AML-193 (cell line): ENCODE measurements at regions not wholly inside any gene's neighbourhood (a gene's known extent, or its start where the extent isn't known, plus 50 kb on each side); places are given as distances from the start of the nearest gene placed in this dataset.
A peak's percentile ranks its signal among the peaks of the same experiment; 100 is the strongest.
"Not testable (repeated sequence)": the region's sequence is repeated elsewhere in the genome, so short reads cannot be mapped to it uniquely, and the experiment has no call there.

Source experiments
- DNase-seq, 2 experiments: peaks; one replicate each; lab custom pipeline; 2025; lab: John Stamatoyannopoulos, UW

DNA sequence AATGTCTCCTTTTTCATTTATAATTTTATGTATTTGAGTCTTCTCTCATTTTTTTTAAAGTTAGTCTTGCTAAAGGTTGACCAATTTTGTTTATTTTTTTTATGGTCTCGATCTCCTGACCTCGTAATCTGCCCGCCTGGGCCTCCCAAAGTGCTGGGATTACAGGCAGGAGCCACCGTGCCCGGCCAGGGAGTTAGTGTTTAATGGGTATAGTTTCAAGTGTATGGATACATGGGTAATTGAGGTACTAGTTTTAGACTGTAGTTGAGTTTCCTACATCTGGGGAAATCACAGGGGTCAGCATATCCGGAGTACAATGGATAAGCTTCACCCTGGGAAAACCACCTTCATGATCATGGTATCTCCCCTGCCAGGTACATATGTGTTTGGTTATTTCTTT, 267.3 kb upstream of the KCND2 start:
- DNase-seq: no peak

DNA sequence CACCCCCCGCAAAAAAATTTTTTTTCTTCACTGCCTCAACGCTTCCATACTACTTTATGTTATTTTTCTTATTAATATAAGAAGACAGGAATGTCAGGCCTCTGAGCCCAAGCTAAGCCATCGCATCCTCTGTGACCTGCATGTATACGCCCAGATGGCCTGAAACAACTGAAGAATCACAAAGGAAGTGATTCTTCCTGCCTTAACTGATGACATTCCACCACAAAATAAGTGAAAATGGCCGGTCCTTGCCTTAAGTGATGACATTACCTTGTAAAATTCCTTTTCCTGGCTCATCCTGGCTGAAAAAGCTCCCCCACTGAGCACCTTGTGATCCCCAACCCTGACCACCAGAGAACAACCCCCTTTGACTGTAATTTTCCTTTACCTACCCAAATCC, 258.7 kb upstream of the KCND2 start:
- not testable (repeated sequence) for DNase-seq

DNA sequence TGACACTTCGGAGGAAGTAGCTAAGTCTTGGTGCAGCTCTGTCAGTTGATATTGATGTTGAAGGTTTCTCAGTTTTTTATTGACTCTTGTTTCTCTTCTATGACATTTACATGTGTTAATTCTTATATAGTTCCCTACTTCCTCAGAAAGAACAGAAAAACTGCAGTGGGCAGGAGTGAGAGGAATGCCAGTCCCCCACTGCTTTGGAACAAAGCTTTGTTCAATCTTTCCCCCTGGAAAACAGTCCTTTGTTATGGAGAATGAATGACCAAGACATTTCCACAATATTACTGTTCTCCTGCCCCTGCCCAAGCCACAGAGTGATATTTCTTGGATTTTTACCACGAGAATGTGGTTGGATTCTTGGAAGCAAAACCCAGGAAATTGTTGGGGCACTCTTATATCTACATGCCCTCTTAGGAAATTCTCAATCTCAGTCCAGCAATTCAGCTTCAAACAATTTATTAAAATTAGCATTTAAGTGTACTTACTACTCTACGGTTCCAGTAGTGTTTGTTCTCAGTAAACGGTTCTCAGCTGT, 258.0 kb upstream of the KCND2 start:
- no peak for DNase-seq

DNA sequence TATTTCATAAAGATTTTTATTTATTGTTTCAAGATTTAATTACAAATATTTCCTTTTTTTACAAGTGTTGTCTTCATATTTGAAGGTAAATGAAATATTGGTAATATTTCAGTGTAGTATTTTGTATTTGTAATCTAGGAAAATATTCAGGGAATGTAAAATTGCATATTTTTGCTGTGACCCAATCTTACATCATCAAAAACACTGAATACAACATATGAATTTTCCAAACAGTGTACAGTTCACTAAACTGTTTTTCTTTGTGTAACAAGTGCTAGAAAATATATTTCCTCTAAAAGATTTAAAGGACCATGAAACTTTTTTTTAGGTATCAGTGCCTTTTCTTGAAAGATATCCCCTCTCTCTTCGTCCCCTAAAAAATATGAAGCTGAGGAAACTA, 251.9 kb upstream of the KCND2 start:
- DNase-seq: no peak

DNA sequence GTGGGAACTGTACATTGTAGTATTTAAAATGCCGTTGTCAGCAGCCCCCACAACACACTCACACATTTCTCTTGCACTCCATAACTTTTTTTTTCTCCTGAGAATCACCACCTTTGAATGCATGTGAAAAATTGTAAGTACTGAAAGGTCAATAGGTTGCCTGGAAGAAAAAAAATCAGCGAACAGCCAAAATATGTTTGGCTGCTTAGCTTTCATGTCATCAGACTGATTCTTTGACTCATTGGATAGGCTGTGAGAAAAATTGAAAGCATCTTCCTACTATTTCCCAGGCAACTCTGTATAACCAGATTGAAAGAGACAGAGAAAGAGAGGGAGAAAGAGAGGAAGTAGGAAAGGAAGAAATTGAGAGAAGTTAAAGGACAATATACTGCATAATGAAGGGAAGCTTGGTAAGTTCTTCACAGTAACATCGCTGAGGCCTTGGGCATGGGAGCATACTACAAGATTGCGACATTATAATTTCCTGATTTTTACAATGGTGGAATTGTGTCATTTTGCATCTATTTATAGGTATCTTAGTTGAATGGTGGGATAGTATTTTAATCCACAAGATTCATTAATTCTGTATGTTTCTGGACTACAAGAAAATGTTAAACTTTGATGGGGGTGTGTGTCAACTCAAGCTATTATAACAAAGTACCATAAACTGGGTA, 249.3 kb upstream of the KCND2 start:
- no peak for DNase-seq

DNA sequence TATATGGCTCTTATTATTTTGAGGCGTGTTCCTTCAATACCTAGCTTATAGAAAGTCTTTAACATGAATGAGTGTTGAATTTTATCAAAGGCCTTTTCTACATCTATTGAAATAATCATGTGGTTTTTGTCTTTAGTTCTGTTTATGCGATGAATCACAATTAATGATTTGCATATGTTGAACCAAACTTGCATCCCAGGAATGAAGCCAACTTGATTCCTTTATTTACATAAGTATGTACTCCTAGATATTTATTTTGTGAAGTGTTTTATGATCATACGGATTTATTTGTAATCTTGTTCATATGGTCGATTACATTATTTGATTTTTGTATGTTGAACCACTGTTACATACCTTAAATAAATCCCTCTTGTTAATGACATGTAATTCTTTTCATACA, 244.3 kb upstream of the KCND2 start:
- DNase-seq: no peak

DNA sequence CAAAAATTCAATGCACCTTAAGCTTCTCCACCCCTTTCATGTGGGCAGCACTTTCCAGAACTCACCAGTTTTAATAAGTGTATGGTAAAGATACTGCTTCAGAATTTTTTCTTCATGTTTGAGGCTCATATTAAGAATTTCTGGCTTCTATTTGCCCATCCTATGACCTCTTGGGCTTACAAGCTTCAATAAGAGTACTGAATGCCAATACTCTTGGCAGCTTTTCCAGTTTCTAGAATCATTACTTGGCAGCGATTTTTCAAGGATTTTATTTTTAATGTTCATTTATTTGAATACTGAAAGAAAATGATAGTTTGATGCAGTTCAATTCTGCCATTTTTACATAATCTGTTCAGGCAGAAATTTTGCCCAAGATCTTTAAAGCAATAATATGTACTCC, 242.1 kb upstream of the KCND2 start:
- no peak for DNase-seq

DNA sequence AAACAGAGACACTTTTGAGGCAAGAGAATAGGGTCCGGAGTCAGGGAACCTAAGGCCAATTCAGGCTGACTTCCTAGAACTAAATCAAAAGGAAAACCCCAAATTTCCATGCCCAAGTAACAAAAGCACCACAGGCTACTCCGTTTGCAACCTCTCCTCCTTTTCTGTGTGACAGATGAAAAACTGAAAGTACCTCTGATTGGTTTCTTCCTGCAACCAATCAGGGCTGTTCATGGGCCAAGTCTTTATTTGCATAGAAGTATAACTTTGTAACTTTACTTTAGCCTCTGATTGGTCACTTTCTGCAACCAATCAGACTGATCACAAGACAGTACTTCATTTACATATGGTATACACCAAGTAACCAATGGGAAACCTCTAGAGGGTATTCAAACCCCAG, 239.9 kb upstream of the KCND2 start:
- no peak for DNase-seq

DNA sequence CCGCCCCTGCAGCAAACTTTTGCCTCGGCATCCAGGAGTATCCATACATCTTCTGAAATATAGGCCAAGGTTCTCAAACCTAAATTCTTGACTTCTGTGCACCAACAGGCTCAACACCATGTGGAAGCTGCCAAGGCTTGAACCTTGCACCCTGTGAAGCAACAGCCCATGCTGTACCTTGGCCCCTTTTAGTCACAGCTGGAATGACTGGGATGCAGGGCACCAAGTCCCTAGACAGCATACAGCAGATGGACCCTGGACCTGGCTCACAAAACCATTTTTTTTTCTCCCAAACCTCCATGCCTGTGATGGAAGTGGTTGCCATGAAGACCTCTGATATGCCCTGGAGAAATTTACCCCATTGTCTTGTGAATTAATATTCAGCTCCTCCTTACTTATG, 233.8 kb upstream of the KCND2 start:
- DNase-seq: no peak

DNA sequence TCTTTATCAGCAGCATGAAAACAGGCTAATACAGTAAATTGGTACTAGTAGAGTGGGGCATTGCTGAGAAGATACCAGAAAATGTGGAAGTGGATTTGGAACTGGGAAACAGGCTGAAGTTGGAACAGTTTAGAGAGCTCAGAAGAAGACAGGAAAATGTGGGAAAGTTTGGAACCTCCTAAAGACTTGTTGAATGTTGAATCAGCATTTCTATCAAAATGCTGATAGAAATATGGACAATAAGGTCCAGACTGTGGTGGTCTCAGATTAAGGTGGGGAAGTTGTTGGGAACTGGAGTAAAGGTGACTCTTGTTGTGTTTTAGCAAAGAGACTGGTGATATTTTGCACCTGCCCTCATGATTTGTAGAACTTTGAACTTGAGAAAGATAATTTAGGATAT, 231.2 kb upstream of the KCND2 start:
- DNase-seq: no peak

DNA sequence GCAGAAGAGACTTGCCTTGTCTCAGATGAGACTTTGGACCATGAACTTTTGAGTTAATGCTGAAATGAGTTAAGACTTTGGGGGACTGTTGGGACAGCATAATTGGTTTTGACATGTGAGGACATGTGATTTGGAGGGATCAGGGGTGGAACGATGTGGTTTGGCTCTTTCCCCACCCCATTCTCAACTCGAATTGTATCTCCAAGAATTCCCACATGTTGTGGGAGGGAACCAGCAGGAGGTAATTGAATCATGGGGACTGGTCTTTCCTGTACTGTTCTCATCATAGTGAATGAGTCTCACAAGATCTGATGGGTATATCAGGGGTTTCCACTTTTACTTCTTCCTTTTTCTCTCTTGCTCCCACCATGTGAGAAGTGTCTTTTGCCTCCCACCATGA, 229.7 kb upstream of the KCND2 start:
- no peak for DNase-seq

DNA sequence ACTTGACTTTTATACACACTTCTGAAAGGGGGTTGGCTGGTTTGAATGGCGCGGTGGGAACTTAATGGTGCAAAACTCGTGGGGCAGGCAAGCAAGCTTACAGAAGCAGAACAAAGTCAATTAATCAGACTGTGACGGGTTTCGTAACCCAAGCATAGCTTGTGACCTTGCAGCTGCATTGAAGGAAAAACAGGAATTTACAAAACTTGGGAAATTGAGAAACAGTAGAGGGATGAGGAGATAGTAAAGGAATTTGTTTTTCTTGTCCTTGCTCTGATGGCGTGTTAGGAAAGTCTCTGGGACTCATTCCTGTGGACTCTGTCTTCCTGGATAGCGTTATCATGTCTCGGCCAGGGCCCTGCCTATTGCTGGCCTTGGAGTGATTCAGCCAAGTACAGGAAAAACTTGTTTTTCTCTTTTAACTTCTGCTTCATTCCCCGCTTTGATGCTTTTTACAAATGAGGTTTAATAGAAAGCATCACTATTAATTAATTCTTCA, 220.0 kb upstream of the KCND2 start:
- peak in 1 of 2 experiments; percentile 7 for DNase-seq

DNA sequence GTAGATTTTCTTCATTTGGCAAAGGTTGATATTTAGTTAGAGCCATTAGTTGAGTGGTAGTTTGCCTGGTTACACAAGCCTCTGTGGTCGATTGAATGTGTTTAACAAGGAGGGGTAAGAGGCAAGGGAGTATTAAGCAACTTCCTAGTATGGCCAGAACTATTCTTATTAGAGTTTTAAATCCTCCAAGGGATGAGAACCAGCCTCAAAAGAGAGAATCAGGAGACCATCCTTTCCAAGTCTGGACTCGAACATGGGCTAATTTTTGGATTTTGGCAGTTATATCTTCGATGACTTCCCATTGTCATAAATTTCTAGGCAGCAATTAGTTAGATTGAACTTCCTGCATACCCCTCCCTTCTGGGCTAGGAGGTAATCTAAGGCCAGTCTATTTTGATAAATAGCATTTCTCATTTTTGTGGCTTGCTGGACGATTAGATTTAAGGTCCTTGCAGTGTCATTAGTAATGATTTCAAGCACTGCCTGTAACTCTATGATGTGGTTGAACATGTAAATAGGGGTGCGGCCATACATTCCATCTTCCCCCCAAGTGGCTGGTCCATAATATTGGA, 219.5 kb upstream of the KCND2 start:
- DNase-seq: peak; percentile 27 to 50

DNA sequence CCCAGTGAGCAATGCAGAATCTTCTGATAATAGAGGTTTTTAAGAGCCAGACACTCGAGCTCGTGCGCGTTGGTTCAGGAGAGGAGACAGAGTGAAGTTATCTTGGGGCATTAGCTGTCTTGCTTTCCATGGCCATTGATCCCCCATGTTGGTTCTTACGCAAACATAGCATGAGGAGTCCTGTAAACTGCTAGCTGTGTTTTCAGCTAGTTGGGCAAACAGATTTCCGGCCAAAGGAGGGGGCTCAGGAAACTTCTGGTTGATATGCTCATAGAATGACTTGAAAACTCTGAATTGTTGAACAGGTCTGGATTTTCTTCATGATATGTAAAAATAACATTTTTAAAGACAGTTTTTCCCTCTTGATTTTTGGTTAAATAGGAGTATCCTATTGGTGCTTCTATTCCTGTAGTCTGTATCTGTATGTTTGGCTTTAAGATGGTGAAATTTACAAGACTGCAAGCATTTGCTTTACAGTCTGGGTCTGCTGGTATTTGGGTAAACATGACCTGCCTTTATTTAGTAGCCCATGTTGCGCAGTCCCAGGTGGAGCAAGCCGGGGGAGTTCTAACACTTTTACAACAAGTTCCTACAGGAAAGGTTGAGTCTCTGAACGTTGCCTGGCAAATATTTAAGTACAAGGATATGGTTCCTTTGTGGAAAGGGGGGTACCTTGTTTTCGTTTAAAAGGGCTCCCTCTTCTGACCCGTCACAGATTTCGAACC, 218.4 kb upstream of the KCND2 start:
- no peak for DNase-seq

DNA sequence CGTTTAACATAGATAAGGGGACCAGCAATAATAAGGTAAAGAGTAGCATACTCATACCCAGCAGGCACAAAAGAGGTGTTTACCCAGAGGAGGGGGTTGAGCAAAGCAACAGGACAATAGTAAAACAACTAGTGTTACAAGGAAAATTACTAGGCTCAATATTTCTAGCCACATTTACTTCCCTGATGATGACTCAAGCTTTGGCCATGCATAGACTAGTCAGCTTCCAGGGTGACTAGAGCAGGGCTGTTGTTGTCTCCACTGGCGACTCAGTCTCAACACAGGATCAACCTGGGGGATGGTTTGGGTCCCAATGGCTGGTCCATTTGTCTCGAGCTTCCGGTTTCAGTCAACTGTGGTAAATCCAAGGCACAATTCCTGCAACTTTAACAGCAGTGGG, 217.7 kb upstream of the KCND2 start:
- no peak for DNase-seq

DNA sequence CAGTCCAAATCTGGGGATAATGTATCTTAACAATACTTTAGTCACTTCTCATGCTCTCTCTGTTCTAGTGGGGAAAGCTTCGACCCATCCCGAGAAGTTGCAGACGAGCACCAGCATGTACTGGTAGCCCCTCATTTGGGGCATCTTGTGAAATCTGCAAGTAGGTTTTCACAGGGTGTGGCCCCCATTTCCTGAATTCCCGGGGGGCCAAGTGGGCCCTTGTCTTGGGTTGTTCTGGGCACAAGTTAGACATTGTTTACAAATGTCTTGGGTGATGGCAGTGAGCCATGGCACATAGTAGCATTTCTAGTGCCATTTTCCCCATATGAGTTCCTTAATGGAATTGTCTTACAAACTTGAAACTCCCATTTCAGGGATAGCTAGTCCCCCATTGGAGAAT, 216.7 kb upstream of the KCND2 start:
- DNase-seq: no peak

DNA sequence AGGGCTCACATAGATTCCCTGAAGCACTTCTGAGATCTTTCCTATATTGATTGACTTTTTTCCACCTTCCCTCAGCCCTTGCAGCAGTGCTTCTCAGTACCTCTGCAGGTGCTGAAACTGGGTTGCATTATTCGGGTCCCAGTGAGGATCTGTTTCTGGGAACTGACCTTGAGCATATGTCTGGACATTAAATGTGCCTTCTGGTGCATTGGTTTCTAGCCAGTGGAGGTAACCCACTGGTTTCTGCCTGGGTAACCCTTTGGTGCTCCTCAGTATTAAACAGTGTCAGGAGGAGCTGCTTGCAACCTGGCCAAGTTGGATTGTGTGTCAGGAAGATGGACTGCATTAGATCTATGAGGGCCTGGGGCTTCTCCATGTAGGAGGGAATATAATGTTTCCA, 213.3 kb upstream of the KCND2 start:
- no peak for DNase-seq

DNA sequence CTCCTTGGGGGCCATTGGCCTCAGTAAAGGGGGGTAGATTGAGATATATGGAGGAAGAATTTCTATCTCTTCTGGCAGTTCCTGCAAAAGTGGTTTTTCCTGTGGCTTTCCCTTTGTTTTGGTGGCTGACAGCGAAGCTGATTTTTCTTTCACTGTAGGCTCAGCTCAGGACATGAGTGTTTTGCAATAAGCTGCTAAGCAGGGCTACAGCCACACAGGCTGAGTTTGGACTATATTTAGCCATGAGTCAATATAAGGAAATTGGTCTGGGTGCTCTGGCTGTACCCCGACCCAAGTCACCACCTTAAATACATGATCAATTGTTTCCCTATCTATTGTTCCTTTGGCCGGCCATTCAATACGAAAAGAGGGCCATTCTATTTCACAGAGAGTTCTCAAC, 212.7 kb upstream of the KCND2 start:
- no peak for DNase-seq

DNA sequence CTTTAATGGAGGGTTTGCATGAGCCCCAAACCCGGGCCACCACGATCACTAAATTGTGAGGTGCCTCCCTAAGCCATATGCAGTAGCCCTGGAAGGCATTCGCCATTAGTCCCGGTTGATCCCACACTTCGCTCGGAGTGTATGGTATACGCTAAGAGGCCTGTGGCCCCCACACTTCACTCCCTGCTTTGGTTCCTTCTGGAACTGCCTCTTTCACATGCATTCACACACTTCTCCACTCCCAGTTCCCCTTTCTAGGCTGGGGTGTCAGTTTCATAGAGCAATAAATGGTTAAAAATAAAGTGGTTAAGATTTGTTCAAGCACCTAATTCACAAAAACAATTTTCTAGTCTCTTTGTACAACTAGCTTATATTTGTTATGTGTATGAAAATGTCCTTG, 212.1 kb upstream of the KCND2 start:
- no peak for DNase-seq

DNA sequence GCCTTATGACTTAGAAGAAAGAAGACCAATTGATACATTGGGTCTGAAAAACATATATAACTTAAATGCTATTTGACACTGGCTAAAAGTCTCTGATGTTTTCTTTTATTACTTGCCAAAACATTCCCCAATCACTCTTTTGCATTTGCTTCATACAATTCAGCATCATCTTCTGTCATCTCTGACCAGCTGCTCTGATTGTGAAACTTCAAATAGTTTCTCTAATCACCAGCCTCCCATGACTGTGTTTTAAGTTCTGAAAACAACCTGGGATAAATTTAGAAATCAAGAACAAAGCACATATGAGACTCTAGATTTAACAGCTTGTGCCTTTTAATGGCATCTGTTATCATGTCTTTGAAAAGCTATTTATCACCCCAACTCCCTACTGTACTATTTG, 208.4 kb upstream of the KCND2 start:
- no peak for DNase-seq

DNA sequence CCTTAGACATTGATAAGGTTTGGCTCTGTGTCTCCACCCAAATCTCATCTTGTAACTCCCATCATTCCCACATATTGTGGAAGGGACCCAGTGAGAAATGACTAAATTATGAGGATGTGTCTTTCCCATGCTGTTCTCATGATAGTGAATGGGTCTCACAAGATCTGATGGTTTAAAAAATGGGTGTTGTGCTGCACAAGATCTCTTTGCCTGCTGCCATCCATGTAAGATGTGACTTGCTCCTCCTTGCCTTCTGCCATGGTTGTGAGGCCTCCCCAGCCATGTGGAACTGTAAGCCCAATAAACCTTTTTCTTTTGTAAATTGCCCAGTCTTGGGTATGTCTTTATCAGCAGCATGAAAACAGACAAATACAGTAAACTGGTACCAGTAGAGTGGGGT, 206.1 kb upstream of the KCND2 start:
- not testable (repeated sequence) for DNase-seq

DNA sequence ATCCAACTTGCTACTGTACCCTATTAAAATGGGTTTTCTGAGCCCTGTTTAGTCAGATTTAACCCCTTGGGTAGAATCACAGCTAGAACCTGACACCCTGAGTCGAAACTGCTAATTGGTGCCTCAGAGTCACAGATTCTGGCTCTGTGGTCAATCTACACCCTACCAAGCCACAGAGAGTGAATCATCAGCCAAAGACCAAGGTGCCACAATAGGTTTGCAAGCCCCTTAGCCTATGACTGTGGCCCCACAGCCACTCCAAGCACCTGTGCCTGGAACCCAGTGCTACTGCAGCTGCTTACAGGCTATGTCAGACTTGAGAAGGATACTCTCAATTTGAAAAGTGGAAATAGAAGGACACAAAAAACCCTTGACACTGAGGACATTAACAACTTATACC, 202.8 kb upstream of the KCND2 start:
- DNase-seq: no peak

DNA sequence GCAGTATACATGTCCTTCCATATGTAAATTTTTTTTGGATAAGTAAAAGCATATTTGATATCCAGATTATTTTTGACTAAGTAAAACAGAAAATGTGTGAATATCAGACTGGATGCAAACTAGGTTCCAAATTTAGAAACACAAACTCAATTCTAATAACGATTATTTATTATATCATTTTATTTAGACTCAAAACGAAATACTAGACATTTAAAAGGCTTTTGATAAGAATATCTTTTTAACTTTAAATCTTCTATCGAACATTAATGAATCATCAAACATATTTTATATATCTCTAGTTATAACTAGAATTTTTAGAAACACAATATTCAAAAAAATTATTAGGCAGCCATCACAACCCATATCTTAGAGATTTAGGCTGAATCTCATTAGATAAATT, 195.2 kb upstream of the KCND2 start:
- no peak for DNase-seq
